H54 (cell line): ENCODE measurements at regions not wholly inside any gene's neighbourhood (a gene's known extent, or its start where the extent isn't known, plus 50 kb on each side); places are given as distances from the start of the nearest gene placed in this dataset.

Source experiments
- DNase-seq: peaks from one replicate; pipeline ENCODE4 v3.0.0; 2011; ENCODE audit warnings: low spot score, mixed read lengths; ENCODE audit not compliant: insufficient read length
- FAIRE-seq: peaks from 3 replicates; lab custom pipeline; 2011; peaks lifted over from hg19 to GRCh38; lab: Jason Lieb, UNC
- POLR2A ChIP-seq: IDR thresholded peaks from 2 replicates; pipeline ENCODE4 v1.6.1; 2011; ENCODE audit warnings: low read depth, mild to moderate bottlenecking, low read length

- DNase-seq = no peak
- TF ChIP-seq POLR2A = no peak
- no peak for FAIRE-seq
These were observed 393.0 kb downstream of the FSCB start for GRCh38 chr14:44113769-44114730.

GRCh38 chr14:44112774-44113460 is 394.2 kb downstream of the FSCB start:
- FAIRE-seq (no peak), DNase-seq (no peak)
- no peak for TF ChIP-seq POLR2A

- FAIRE-seq (no peak), DNase-seq (no peak)
- TF ChIP-seq POLR2A = no peak
These were observed 398.0 kb downstream of the FSCB start for GRCh38 chr14:44109036-44109435.

- no peak for DNase-seq
- no peak for FAIRE-seq
- TF ChIP-seq POLR2A = no peak
These were observed 398.5 kb downstream of the FSCB start for GRCh38 chr14:44108601-44109000.

- TF ChIP-seq POLR2A = no peak
- no peak for FAIRE-seq
- no peak for DNase-seq
These were observed 399.9 kb downstream of the FSCB start for GRCh38 chr14:44107156-44107555.

GRCh38 chr14:44099743-44100488 is 407.2 kb downstream of the FSCB start:
- DNase-seq (no peak), FAIRE-seq (no peak)
- no peak for TF ChIP-seq POLR2A

- FAIRE-seq (no peak), DNase-seq (no peak)
- no peak for TF ChIP-seq POLR2A
These were observed 425.9 kb downstream of the FSCB start for GRCh38 chr14:44081146-44081545.

- FAIRE-seq = no peak
- no peak for DNase-seq
- no peak for TF ChIP-seq POLR2A
These were observed 437.0 kb downstream of the FSCB start for GRCh38 chr14:44070046-44070445.

GRCh38 chr14:44053422-44053821 is 453.7 kb downstream of the FSCB start:
- no peak for FAIRE-seq
- no peak for DNase-seq
- no peak for TF ChIP-seq POLR2A

- FAIRE-seq = no peak
- no peak for TF ChIP-seq POLR2A
These were observed 465.4 kb downstream of the FSCB start for GRCh38 chr14:44041700-44042099.

GRCh38 chr14:44040561-44040960 is 466.5 kb downstream of the FSCB start:
- TF ChIP-seq POLR2A = no peak
- FAIRE-seq (no peak), DNase-seq (no peak)

More at GRCh38 chr14:44041700-44042099, 465.4 kb downstream of the FSCB start:
- no peak for DNase-seq

- TF ChIP-seq POLR2A = no peak
- DNase-seq (no peak), FAIRE-seq (no peak)
These were observed 470.8 kb downstream of the FSCB start for GRCh38 chr14:44036248-44036647.

- no peak for TF ChIP-seq POLR2A
- DNase-seq = no peak
- FAIRE-seq = no peak
These were observed 471.4 kb downstream of the FSCB start for GRCh38 chr14:44035707-44036106.
